ENCODE measurements at regions not wholly inside any gene's neighbourhood (a gene's known extent, or its start where the extent isn't known, plus 50 kb on each side); places are given as distances from the start of the nearest gene placed in this dataset.

GRCh38 chr7:131157530-131158243 is 170.0 kb upstream of the MKLN1 start:
- TF ChIP-seq NR2C2 (CRISPR knock-in tag; IDR thresholded peaks at IDR 0.05): no peak
- no peak for TF ChIP-seq SMAD4 (CRISPR knock-in tag; IDR thresholded peaks at IDR 0.05)
- TF ChIP-seq CTCF (IDR thresholded peaks at IDR 0.05): no peak
- no peak for TF ChIP-seq ZBTB21 (CRISPR knock-in tag; IDR thresholded peaks at IDR 0.05; ENCODE audit: borderline replicate concordance)

Data from WTC11 (cell line).